GM12891 (cell line): ENCODE measurements at regions not wholly inside any gene's neighbourhood (a gene's known extent, or its start where the extent isn't known, plus 50 kb on each side); places are given as distances from the start of the nearest gene placed in this dataset.

Source experiments
- PAX5 ChIP-seq: IDR thresholded peaks from 2 replicates; pipeline ENCODE4 v1.6.1; 2011; ENCODE audit warnings: low read length, moderate library complexity, mild to moderate bottlenecking; ENCODE audit not compliant: insufficient read depth, severe bottlenecking
- POLR2A ChIP-seq: IDR thresholded peaks from 2 replicates; pipeline ENCODE4 v1.6.1; 2011; ENCODE audit warnings: low read depth, low read length, control low read depth
- POLR2AphosphoS5 ChIP-seq: IDR thresholded peaks from 2 replicates; pipeline ENCODE4 v1.6.1; 2011; ENCODE audit warnings: low read depth, low read length, control low read depth
- SPI1 ChIP-seq: IDR thresholded peaks from 2 replicates; pipeline ENCODE4 v1.6.1; 2011; ENCODE audit warnings: low read depth, low read length, control low read depth
- TAF1 ChIP-seq: IDR thresholded peaks from 2 replicates; pipeline ENCODE4 v1.6.1; 2011; ENCODE audit warnings: low read depth, low read length, control low read depth

DNA sequence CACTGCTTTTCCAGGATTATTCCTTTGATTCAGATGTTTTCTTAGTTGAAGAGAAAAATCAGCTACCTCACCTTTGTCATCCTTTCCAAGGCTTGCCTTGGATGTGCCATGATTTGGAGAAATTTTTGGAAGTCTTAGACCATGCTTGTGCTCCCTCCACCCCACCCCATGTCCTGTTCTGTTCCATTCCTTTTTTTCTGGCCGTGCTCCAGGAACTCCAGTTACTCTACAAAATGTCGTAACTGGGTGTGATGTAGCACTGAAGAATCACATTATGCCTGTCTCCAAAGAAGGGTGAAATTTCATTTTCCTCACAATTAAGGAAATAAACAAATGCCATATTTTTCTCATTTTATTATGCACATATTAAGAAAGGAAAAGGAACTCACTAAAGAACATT, 217.8 kb upstream of the ZRANB2 start:
- no peak for TF ChIP-seq POLR2A
- no peak for TF ChIP-seq POLR2AphosphoS5
- TF ChIP-seq TAF1: no peak
- TF ChIP-seq PAX5: no peak
- TF ChIP-seq SPI1: no peak
